OCI-LY3 (cell line): ENCODE measurements at regions not wholly inside any gene's neighbourhood (a gene's known extent, or its start where the extent isn't known, plus 50 kb on each side); places are given as distances from the start of the nearest gene placed in this dataset.

Source experiments
- H2AFZ ChIP-seq: fragments of 200-600, 300-600 bp; shearing (Covaris generic); 2 replicates; pipeline ENCODE4 v1.6.0; 2014; ENCODE audit warnings: antibody characterized with exemption, low read depth, low read length
- H3K27ac ChIP-seq: fragments of 200-600, 300-600 bp; sonication (generic); 2 replicates; pipeline ENCODE4 v1.5.1; 2014; ENCODE audit warnings: mild to moderate bottlenecking, low read length, moderate library complexity, mixed read lengths
- H3K27me3 ChIP-seq: fragments of 200-600, 300-600 bp; sonication (generic); 2 replicates; pipeline ENCODE4 v1.6.1; 2014; ENCODE audit warnings: low read depth, low read length, mixed read lengths
- H3K36me3 ChIP-seq: fragments of 200-600, 300-600 bp; sonication (generic); replicated peaks from 2 replicates; pipeline ENCODE3; 2014; ENCODE audit warnings: low read depth, low read length, mixed read lengths
- H3K4me1 ChIP-seq: fragments of 300-600, 200-600 bp; sonication (generic); 2 replicates; pipeline ENCODE4 v1.6.1; 2014; ENCODE audit warnings: low read length, mixed read lengths
- H3K4me2 ChIP-seq: fragments of 200-600, 300-600 bp; sonication (generic); 2 replicates; pipeline ENCODE4 v1.6.1; 2014; ENCODE audit warnings: low read length, mixed read lengths
- H3K4me3 ChIP-seq: fragments of 300-600, 200-600 bp; sonication (generic); 2 replicates; pipeline ENCODE4 v1.5.1; 2014; ENCODE audit warnings: antibody characterized with exemption, mild to moderate bottlenecking, low read length, moderate library complexity
- H3K79me2 ChIP-seq: fragments of 300-600, 200-600 bp; shearing (Covaris generic); 2 replicates; pipeline ENCODE4 v1.6.1; 2014; ENCODE audit warnings: mild to moderate bottlenecking, low read length, mixed read lengths
- H3K9ac ChIP-seq: fragments of 300-600, 200-600 bp; shearing (Covaris generic); 2 replicates; pipeline ENCODE4 v1.6.0; 2014; ENCODE audit warnings: mild to moderate bottlenecking, low read length, moderate library complexity
- H3K9me3 ChIP-seq: fragments of 200-600, 300-600 bp; shearing (Covaris generic); 2 replicates; pipeline ENCODE4 v1.6.1; 2014; ENCODE audit warnings: low read length, mixed read lengths; ENCODE audit not compliant: insufficient read depth
- H4K20me1 ChIP-seq: fragments of 200-600, 300-600 bp; sonication (generic); 2 replicates; pipeline ENCODE4 v1.6.1; 2016; ENCODE audit warnings: low read length, mixed read lengths; ENCODE audit not compliant: insufficient read depth
- CTCF ChIP-seq: fragments of 200-600, 300-600 bp; sonication (generic); IDR thresholded peaks from 2 replicates; pipeline ENCODE4 v1.5.1; 2014; ENCODE audit warnings: antibody characterized with exemption, low read length, low read depth
- EZH2phosphoT487 ChIP-seq: fragments of 200-600 bp; shearing (Covaris generic); IDR thresholded peaks from 2 replicates; pipeline ENCODE4 v1.6.1; 2018; ENCODE audit warnings: antibody characterized with exemption, mixed run types, low read depth

GRCh38 chr14:104526723-104527645, 52.6 kb upstream of the C14orf180 start:
- no peak overlapping the region for H3K9ac ChIP-seq
- H3K27me3 ChIP-seq = peaks cover 10% of the 10 kb centered on the region; the same call in 1 of the 2 replicates
- no peak overlapping the region for H3K4me3 ChIP-seq
- no peaks in the 10 kb centered on the region for H3K79me2 ChIP-seq
- no peak overlapping the region for H3K4me2 ChIP-seq
- H3K4me1 ChIP-seq = peaks cover 7% of the 10 kb centered on the region; the same call in 1 of the 2 replicates
- no peak overlapping the region for H2AFZ ChIP-seq
- TF ChIP-seq EZH2phosphoT487 (no peak), CTCF (no peak)
- no peak overlapping the region for H3K27ac ChIP-seq
- no peaks in the 10 kb centered on the region for H4K20me1 ChIP-seq
- no peaks in the 10 kb centered on the region for H3K36me3 ChIP-seq
- H3K9me3 ChIP-seq = peaks cover 5% of the 10 kb centered on the region; the same call in 1 of the 2 replicates

- Histone ChIP-seq H3K79me2 (no peaks in the 10 kb centered on the region), H2AFZ (no peak overlapping the region), H3K4me3 (no peak overlapping the region), H3K9ac (no peak overlapping the region), H3K4me1 (peaks cover 7% of the 10 kb centered on the region; the same call in 1 of the 2 replicates), H3K27ac (no peak overlapping the region), H4K20me1 (no peaks in the 10 kb centered on the region), H3K27me3 (peaks cover 18% of the 10 kb centered on the region; the same call in 1 of the 2 replicates), H3K9me3 (peaks cover 5% of the 10 kb centered on the region; the same call in 1 of the 2 replicates), H3K36me3 (no peaks in the 10 kb centered on the region), H3K4me2 (no peak overlapping the region)
- TF ChIP-seq EZH2phosphoT487 (no peak), CTCF (no peak)
These were observed 51.6 kb upstream of the C14orf180 start for GRCh38 chr14:104527857-104528459.

GRCh38 chr14:104528496-104528895, 51.1 kb upstream of the C14orf180 start:
- peaks cover 7% of the 10 kb centered on the region; the same call in 1 of the 2 replicates for H3K4me1 ChIP-seq
- TF ChIP-seq EZH2phosphoT487 (no peak), CTCF (no peak)
- H3K79me2 ChIP-seq = no peaks in the 10 kb centered on the region
- peaks cover 18% of the 10 kb centered on the region; the same call in 1 of the 2 replicates for H3K27me3 ChIP-seq
- H3K36me3 ChIP-seq = no peaks in the 10 kb centered on the region
- no peak overlapping the region for H3K27ac ChIP-seq
- peaks cover 5% of the 10 kb centered on the region; the same call in 1 of the 2 replicates for H3K9me3 ChIP-seq
- H3K4me3 ChIP-seq = no peak overlapping the region
- H3K9ac ChIP-seq = no peak overlapping the region
- no peaks in the 10 kb centered on the region for H4K20me1 ChIP-seq
- no peak overlapping the region for H3K4me2 ChIP-seq
- H2AFZ ChIP-seq = no peak overlapping the region
